Keratinocyte (primary cell): ENCODE measurements at regions not wholly inside any gene's neighbourhood (a gene's known extent, or its start where the extent isn't known, plus 50 kb on each side); places are given as distances from the start of the nearest gene placed in this dataset.

Source experiments
- DNase-seq: peaks from one replicate; pipeline ENCODE4 v3.0.0-alpha.2; 2011; ENCODE audit warnings: low read depth, missing footprints, low spot score
- FAIRE-seq: peaks from 2 replicates; lab custom pipeline; 2011; peaks lifted over from hg19 to GRCh38; lab: Jason Lieb, UNC
- H2AFZ ChIP-seq: 2 replicates; pipeline ENCODE4 v1.6.0; 2012; ENCODE audit warnings: low read length, control low read depth, inconsistent platforms; ENCODE audit not compliant: control insufficient read depth
- H3K27ac ChIP-seq: 2 replicates; pipeline ENCODE4 v1.5.1; 2011; ENCODE audit warnings: low read length; ENCODE audit not compliant: control insufficient read depth, insufficient read depth
- H3K27me3 ChIP-seq: 3 replicates; pipeline ENCODE4 v1.6.0; 2011; ENCODE audit warnings: low read length; ENCODE audit not compliant: control insufficient read depth, insufficient read depth; ENCODE audit errors: extremely low read depth
- H3K36me3 ChIP-seq, 2 experiments: 2 replicates in 1 of 2; 3 replicates in 1 of 2; pipeline ENCODE4 v1.5.1; 2011; ENCODE audit warnings: low read length in 2 of 2, mild to moderate bottlenecking in 1 of 2; ENCODE audit not compliant: control insufficient read depth in 2 of 2, insufficient read depth in 2 of 2; ENCODE audit errors: extremely low read depth in 1 of 2
- H3K4me1 ChIP-seq: 3 replicates; pipeline ENCODE4 v1.5.1; 2011; ENCODE audit warnings: low read length; ENCODE audit not compliant: control insufficient read depth, insufficient read depth; ENCODE audit errors: extremely low read depth
- H3K4me2 ChIP-seq: 3 replicates; pipeline ENCODE4 v1.6.0; 2011; ENCODE audit warnings: low read depth, low read length; ENCODE audit not compliant: control insufficient read depth, insufficient read depth; ENCODE audit errors: extremely low read depth
- H3K4me3 ChIP-seq, 3 experiments: fragments of 200-600 bp in 1 of 3; sonication (generic) in 1 of 3; 2 replicates in 2 of 3; 3 replicates in 1 of 3; pipeline ENCODE4 v1.5.1; 2011 to 2016; ENCODE audit warnings: low read length in 3 of 3, mild to moderate bottlenecking in 3 of 3, control low read depth in 2 of 3, inconsistent platforms in 1 of 3, low read depth in 1 of 3, mixed read lengths in 1 of 3, mixed run types in 1 of 3, moderate library complexity in 1 of 3; ENCODE audit not compliant: control insufficient read depth in 2 of 3, insufficient read depth in 2 of 3; ENCODE audit errors: extremely low read depth in 1 of 3
- H3K79me2 ChIP-seq: 2 replicates; pipeline ENCODE4 v1.6.0; 2012; ENCODE audit warnings: low read length; ENCODE audit not compliant: control insufficient read depth, insufficient read depth
- H3K9ac ChIP-seq: 3 replicates; pipeline ENCODE4 v1.6.0; 2011; ENCODE audit warnings: low read length; ENCODE audit not compliant: control insufficient read depth, insufficient read depth; ENCODE audit errors: extremely low read depth
- H3K9me1 ChIP-seq: 3 replicates; pipeline ENCODE4 v1.6.0; 2011; ENCODE audit warnings: low read length; ENCODE audit not compliant: control insufficient read depth, insufficient read depth; ENCODE audit errors: extremely low read depth
- H3K9me3 ChIP-seq: 2 replicates; pipeline ENCODE4 v1.5.1; 2012; ENCODE audit warnings: low read depth, low read length; ENCODE audit not compliant: control insufficient read depth
- H4K20me1 ChIP-seq: 3 replicates; pipeline ENCODE4 v1.6.0; 2011; ENCODE audit warnings: low read length; ENCODE audit not compliant: control insufficient read depth, insufficient read depth; ENCODE audit errors: extremely low read depth
- EZH2 ChIP-seq: IDR thresholded peaks from one replicate; pipeline ENCODE4 v1.6.1; 2012; ENCODE audit warnings: inconsistent platforms, mild to moderate bottlenecking, low read length, moderate library complexity
- dilution Hi-C: fragments of 300-500 bp; cut with MboI; formaldehyde crosslinking; loops from one replicate; pipeline ENCODE4 v1.7.0; 2020; ENCODE audit warnings: low sequenced_read_pairs; ENCODE audit not compliant: extremely low pct_ligation_motif_present
- TF ChIP-seq, protein P1 (sequence below), 3 experiments: IDR thresholded peaks in 1 of 3; conservative IDR thresholded peaks in 1 of 3; optimal IDR thresholded peaks in 1 of 3; 2 replicates in 2 of 3; 3 replicates in 1 of 3; pipeline versions ENCODE3 to v1.5.1; 2011; ENCODE audit warnings: low read length in 3 of 3, mild to moderate bottlenecking in 3 of 3, moderate library complexity in 2 of 3, control low read depth in 1 of 3, inconsistent platforms in 1 of 3; ENCODE audit not compliant: insufficient read depth in 2 of 3; ENCODE audit errors: extremely low read depth in 1 of 3

DNA sequence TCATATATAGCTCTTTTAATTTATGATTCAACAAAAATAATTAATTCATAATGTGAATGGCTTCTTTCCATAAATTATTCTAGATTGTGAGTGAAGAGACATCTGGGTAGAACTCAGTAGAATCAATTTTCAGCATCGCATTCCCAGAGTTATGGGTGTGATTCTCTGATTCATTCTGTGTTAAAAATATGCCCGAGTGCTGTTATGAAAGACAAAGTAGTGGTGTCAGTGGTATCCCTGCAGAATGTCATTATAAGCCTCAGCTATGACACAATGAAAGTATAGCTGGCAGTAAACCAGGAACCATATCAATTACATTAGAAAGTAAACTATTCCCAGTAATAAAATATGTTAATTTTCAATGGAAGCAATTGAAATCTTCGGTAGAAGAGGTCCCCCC lies 480.5 kb upstream of the SLITRK1 start:
- H3K79me2 ChIP-seq, result no peaks in the 10 kb centered on the region
- no peaks in the 10 kb centered on the region for H3K4me1 ChIP-seq
- no peak overlapping the region for H2AFZ ChIP-seq
- DNase-seq (no peak), FAIRE-seq (no peak)
- H3K4me3 ChIP-seq, result no peak overlapping the region
- H3K27ac ChIP-seq, result no peak overlapping the region
- H3K9ac ChIP-seq, result no peak overlapping the region
- H3K9me3 ChIP-seq, result no peaks in the 10 kb centered on the region
- H3K9me1 ChIP-seq, result no peaks in the 10 kb centered on the region
- H4K20me1 ChIP-seq, result no peaks in the 10 kb centered on the region
- dilution Hi-C loops, result no loop called here
- TF ChIP-seq, protein P1, sequence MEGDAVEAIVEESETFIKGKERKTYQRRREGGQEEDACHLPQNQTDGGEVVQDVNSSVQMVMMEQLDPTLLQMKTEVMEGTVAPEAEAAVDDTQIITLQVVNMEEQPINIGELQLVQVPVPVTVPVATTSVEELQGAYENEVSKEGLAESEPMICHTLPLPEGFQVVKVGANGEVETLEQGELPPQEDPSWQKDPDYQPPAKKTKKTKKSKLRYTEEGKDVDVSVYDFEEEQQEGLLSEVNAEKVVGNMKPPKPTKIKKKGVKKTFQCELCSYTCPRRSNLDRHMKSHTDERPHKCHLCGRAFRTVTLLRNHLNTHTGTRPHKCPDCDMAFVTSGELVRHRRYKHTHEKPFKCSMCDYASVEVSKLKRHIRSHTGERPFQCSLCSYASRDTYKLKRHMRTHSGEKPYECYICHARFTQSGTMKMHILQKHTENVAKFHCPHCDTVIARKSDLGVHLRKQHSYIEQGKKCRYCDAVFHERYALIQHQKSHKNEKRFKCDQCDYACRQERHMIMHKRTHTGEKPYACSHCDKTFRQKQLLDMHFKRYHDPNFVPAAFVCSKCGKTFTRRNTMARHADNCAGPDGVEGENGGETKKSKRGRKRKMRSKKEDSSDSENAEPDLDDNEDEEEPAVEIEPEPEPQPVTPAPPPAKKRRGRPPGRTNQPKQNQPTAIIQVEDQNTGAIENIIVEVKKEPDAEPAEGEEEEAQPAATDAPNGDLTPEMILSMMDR (optimal IDR thresholded peaks at IDR 0.05 in 1 of 3, IDR thresholded peaks at IDR 0.05 in 1 of 3, conservative IDR thresholded peaks at IDR 0.05 in 1 of 3; ENCODE audit: extremely low read depth in 1 of 3, insufficient read depth in 2 of 3, low read length in 3 of 3), result no peak
- no peak for TF ChIP-seq EZH2
- H3K36me3 ChIP-seq, result no peaks in the 10 kb centered on the region
- no peak overlapping the region for H3K4me2 ChIP-seq
- no peaks in the 10 kb centered on the region for H3K27me3 ChIP-seq

DNA sequence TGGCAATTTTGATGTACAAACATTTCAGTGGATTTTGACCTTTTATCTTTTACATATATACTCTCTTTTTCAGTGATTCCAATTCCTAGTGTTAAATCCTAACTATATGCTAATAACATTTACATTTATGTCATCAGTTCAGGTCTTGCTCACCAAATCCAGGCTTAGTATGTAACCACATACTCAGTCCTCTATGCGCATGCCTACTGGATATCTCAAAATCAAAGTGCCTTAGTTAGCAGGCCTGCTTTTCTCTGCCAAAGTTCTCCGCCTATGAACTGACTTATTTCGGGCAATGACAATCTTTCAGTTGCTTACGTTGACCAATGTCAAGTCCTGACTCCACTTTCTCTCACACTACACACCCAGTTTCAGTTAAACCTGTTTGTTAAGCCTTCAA lies 478.5 kb upstream of the SLITRK1 start:
- TF ChIP-seq EZH2, result no peak
- TF ChIP-seq, protein P1 (optimal IDR thresholded peaks at IDR 0.05 in 1 of 3, IDR thresholded peaks at IDR 0.05 in 1 of 3, conservative IDR thresholded peaks at IDR 0.05 in 1 of 3; ENCODE audit: extremely low read depth in 1 of 3, insufficient read depth in 2 of 3, low read length in 3 of 3), result no peak
- no peaks in the 10 kb centered on the region for H3K9me3 ChIP-seq
- no peak for DNase-seq
- H3K79me2 ChIP-seq, result no peaks in the 10 kb centered on the region
- no peaks in the 10 kb centered on the region for H3K36me3 ChIP-seq
- no peak overlapping the region for H3K4me2 ChIP-seq
- no peak overlapping the region for H3K4me3 ChIP-seq
- H3K27ac ChIP-seq, result no peak overlapping the region
- H3K9ac ChIP-seq, result no peak overlapping the region
- H3K9me1 ChIP-seq, result no peaks in the 10 kb centered on the region
- dilution Hi-C loops, result no loop called here
- no peaks in the 10 kb centered on the region for H3K4me1 ChIP-seq
- no peak for FAIRE-seq
- no peaks in the 10 kb centered on the region for H4K20me1 ChIP-seq
- no peaks in the 10 kb centered on the region for H3K27me3 ChIP-seq
- H2AFZ ChIP-seq, result no peak overlapping the region
